Progenitor cell of endocrine pancreas (in vitro differentiated cells): ENCODE measurements at regions not wholly inside any gene's neighbourhood (a gene's known extent, or its start where the extent isn't known, plus 50 kb on each side); places are given as distances from the start of the nearest gene placed in this dataset.

Experiments
- DNase-seq: peaks from one replicate; pipeline ENCODE4 v3.0.0; 2021; ENCODE audit warnings: low spot score; ENCODE audit not compliant: unreplicated experiment
- H3K27ac Mint-ChIP-seq: 2 replicates; pipeline ENCODE4 v1.8.0; 2021; ENCODE audit warnings: mild to moderate bottlenecking, moderate library complexity, mixed read lengths
- H3K27me3 Mint-ChIP-seq: 2 replicates; pipeline ENCODE4 v1.8.0; 2021; ENCODE audit warnings: mixed read lengths
- H3K36me3 Mint-ChIP-seq: 2 replicates; pipeline ENCODE4 v1.8.0; 2022; ENCODE audit warnings: mixed read lengths; ENCODE audit not compliant: insufficient read depth
- H3K4me1 Mint-ChIP-seq: 2 replicates; pipeline ENCODE4 v1.8.0; 2021; ENCODE audit warnings: low read depth, mixed read lengths
- H3K4me3 Mint-ChIP-seq: 2 replicates; pipeline ENCODE4 v1.8.0; 2021; ENCODE audit warnings: low read depth, mild to moderate bottlenecking, moderate library complexity, mixed read lengths
- H3K9me3 Mint-ChIP-seq: 2 replicates; pipeline ENCODE4 v1.8.0; 2021; ENCODE audit warnings: low read depth, mixed read lengths
- TF ChIP-seq, protein P1 (sequence below): fragments of 200-600 bp; sonication (generic); IDR thresholded peaks from one replicate; pipeline ENCODE4 v1.5.0; 2021; ENCODE audit warnings: antibody characterized with exemption, mild to moderate bottlenecking; ENCODE audit not compliant: unreplicated experiment

DNA sequence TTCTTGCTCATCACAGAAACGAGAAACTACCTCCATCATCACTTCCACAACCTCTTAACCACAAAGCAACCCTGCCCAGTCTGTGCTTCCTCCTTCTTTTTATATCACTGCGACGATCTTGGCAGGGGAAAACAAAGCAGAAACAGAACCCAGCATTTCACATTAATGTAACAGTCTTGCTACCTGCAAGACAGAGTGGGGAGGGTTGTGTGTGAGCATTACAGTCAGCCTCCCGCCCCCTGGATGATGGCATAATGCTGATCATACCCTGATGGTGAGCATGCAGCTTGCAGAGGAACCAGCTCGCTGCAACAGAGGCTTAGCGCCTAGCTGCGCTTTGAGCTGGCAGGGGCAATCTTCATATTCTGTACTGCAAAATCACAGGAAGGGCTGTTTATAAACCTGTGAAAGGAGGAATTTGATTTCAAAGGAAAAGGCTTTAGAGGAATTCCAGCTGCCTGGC lies 376.1 kb downstream of the IRS1 start:
- Mint-ChIP-seq H3K27ac (no peak overlapping the region), H3K4me1 (peaks cover 9% of the 10 kb centered on the region), H3K9me3 (no peaks in the 10 kb centered on the region), H3K36me3 (no peaks in the 10 kb centered on the region), H3K27me3 (no peaks in the 10 kb centered on the region), H3K4me3 (no peak overlapping the region)
- TF ChIP-seq, protein P1, sequence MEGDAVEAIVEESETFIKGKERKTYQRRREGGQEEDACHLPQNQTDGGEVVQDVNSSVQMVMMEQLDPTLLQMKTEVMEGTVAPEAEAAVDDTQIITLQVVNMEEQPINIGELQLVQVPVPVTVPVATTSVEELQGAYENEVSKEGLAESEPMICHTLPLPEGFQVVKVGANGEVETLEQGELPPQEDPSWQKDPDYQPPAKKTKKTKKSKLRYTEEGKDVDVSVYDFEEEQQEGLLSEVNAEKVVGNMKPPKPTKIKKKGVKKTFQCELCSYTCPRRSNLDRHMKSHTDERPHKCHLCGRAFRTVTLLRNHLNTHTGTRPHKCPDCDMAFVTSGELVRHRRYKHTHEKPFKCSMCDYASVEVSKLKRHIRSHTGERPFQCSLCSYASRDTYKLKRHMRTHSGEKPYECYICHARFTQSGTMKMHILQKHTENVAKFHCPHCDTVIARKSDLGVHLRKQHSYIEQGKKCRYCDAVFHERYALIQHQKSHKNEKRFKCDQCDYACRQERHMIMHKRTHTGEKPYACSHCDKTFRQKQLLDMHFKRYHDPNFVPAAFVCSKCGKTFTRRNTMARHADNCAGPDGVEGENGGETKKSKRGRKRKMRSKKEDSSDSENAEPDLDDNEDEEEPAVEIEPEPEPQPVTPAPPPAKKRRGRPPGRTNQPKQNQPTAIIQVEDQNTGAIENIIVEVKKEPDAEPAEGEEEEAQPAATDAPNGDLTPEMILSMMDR = no peak
- DNase-seq = no peak

DNA sequence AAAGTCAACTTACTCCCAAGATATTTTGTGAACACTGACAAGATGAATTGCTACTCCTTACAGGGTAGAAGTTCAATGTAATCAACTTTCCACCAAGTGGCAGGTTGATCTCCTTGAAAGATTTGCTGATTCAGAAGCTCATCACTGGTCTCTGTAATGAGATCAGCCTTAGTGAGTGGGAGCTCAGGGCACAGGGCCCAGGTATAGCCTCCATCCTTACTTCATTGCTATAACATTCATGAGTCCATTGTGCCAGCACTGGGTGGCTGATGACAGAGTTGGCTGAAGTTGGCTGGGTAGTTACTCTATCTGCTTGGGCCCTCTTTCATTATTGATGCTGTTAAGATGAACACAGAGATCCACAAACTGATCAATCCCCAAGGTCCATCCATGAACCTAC lies 379.0 kb downstream of the IRS1 start:
- TF ChIP-seq, protein P1 = no peak
- no peak for DNase-seq
- Mint-ChIP-seq H3K27ac (no peak overlapping the region), H3K9me3 (no peaks in the 10 kb centered on the region), H3K4me1 (peaks cover 9% of the 10 kb centered on the region), H3K4me3 (no peak overlapping the region), H3K36me3 (no peaks in the 10 kb centered on the region), H3K27me3 (no peaks in the 10 kb centered on the region)

DNA sequence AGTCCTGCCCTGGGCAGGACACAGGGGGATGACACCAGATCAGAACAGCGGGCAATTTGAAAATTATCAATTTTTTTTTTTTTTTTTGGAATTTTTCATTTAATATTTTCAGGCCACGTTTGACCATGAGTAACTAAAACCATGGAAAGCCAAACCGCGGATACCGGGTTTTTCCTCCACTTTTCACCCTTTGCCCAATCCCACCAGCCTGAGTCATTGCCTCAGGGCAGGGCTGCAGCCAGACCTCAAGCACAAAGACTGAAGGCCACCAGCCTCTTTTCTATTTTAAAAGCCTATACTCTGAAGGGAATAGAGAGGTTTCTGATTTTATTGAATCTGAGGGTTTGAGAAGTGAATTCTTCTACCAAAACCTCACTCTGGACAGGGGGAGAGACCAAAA lies 381.1 kb downstream of the IRS1 start:
- no peaks in the 10 kb centered on the region for H3K9me3 Mint-ChIP-seq
- H3K4me3 Mint-ChIP-seq = no peak overlapping the region
- no peak overlapping the region for H3K27ac Mint-ChIP-seq
- H3K36me3 Mint-ChIP-seq = no peaks in the 10 kb centered on the region
- no peaks in the 10 kb centered on the region for H3K4me1 Mint-ChIP-seq
- H3K27me3 Mint-ChIP-seq = no peaks in the 10 kb centered on the region
- no peak for DNase-seq
- TF ChIP-seq, protein P1 = no peak

DNA sequence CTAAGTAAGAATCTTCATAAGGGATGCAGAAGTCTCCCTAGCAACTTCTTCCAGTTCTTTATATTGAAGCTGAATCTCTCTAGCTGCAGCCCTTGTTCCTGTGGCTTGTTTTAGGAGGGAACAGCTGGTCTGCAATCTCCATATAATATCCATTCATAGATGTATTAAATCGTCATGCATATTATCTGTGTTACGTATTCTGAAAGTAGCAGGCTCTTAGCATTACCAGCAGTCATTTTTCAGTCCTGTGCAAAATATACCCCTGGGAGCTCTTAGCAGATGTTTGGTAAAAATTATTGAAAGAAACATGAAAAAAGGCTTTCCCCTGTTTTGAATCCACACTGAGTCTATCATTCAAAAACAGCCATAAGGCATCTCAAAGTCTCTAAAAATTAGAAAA lies 385.3 kb downstream of the IRS1 start:
- no peak overlapping the region for H3K4me3 Mint-ChIP-seq
- H3K9me3 Mint-ChIP-seq = no peaks in the 10 kb centered on the region
- peaks cover 2% of the 10 kb centered on the region for H3K4me1 Mint-ChIP-seq
- H3K27me3 Mint-ChIP-seq = no peaks in the 10 kb centered on the region
- no peaks in the 10 kb centered on the region for H3K36me3 Mint-ChIP-seq
- DNase-seq = no peak
- TF ChIP-seq, protein P1 = no peak
- no peak overlapping the region for H3K27ac Mint-ChIP-seq

DNA sequence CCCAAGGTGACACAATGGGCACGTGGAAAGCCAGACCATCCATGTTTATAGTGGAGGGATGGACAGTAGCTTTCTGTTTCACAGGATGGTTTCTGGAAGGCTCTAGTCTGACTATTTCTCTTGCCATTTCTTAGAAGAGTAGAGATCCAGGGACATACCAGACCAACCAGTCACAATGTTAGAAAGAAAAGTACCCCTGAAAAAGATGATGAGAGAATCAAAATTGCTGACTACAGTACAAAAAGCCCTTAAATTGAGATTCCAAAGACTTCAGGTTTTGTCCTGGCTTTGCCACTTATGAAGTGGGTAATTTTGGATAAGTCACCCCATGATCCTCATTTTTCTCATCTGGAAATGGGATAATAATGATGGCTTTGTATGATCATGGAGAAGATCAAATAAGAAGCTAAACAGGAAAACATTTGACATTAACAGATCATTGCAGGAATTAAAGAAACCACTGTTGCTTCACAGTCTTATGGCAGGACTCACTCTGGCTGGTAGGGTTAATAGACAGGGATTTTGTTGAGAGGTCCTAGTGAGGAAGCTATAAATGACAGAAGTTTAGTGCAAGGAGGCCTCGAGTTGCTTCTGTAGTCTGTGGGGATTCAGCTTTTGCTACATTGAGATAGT lies 386.0 kb downstream of the IRS1 start:
- TF ChIP-seq, protein P1 = no peak
- no peaks in the 10 kb centered on the region for H3K9me3 Mint-ChIP-seq
- no peak overlapping the region for H3K4me3 Mint-ChIP-seq
- no peak for DNase-seq
- H3K27ac Mint-ChIP-seq = no peak overlapping the region
- no peaks in the 10 kb centered on the region for H3K27me3 Mint-ChIP-seq
- H3K36me3 Mint-ChIP-seq = no peaks in the 10 kb centered on the region
- H3K4me1 Mint-ChIP-seq = peaks cover 2% of the 10 kb centered on the region
